Fibroblast of lung (primary cell): ENCODE measurements at regions not wholly inside any gene's neighbourhood (a gene's known extent, or its start where the extent isn't known, plus 50 kb on each side); places are given as distances from the start of the nearest gene placed in this dataset.

Experiments
- DNase-seq, 2 donors: peaks; one replicate each; pipeline versions ENCODE4 v3.0.0 to v3.0.0-alpha.2; 2010; ENCODE audit warnings: low read depth in 2 of 2
- H2AFZ ChIP-seq: 2 replicates; pipeline ENCODE4 v1.5.1; 2012; ENCODE audit warnings: low read length, control low read depth, inconsistent platforms
- H3K27ac ChIP-seq: 2 replicates; pipeline ENCODE4 v1.5.1; 2011; ENCODE audit warnings: low read length, control low read depth; ENCODE audit not compliant: insufficient read depth
- H3K27me3 ChIP-seq: 2 replicates; pipeline ENCODE4 v1.5.1; 2011; ENCODE audit warnings: mild to moderate bottlenecking, low read length; ENCODE audit not compliant: control insufficient read depth, insufficient read depth
- H3K36me3 ChIP-seq: 2 replicates; pipeline ENCODE4 v1.5.1; 2011; ENCODE audit warnings: low read length; ENCODE audit not compliant: control insufficient read depth, insufficient read depth
- H3K4me1 ChIP-seq: 2 replicates; pipeline ENCODE4 v1.5.1; 2011; ENCODE audit warnings: low read length; ENCODE audit not compliant: control insufficient read depth, insufficient read depth; ENCODE audit errors: extremely low read depth
- H3K4me2 ChIP-seq: 2 replicates; pipeline ENCODE4 v1.5.1; 2011; ENCODE audit warnings: low read length, control low read depth; ENCODE audit not compliant: insufficient read depth; ENCODE audit errors: extremely low read depth
- H3K4me3 ChIP-seq, 4 experiments: fragments of 200-600 bp in 1 of 4; sonication (generic) in 1 of 4; replicated peaks in 1 of 4; 2 replicates each; pipeline ENCODE4 v1.5.1; 2011 to 2016; ENCODE audit warnings: low read length in 4 of 4, low read depth in 3 of 4, mild to moderate bottlenecking in 3 of 4, control low read depth in 2 of 4, inconsistent platforms in 1 of 4, mixed read lengths in 1 of 4; ENCODE audit not compliant: insufficient read depth in 1 of 4; ENCODE audit errors: control extremely low read depth in 1 of 4
- H3K79me2 ChIP-seq: 2 replicates; pipeline ENCODE4 v1.5.1; 2012; ENCODE audit warnings: mild to moderate bottlenecking, low read length, inconsistent platforms; ENCODE audit not compliant: control insufficient read depth, insufficient read depth
- H3K9ac ChIP-seq: 2 replicates; pipeline ENCODE4 v1.5.1; 2011; ENCODE audit warnings: mild to moderate bottlenecking, low read length, control low read depth; ENCODE audit not compliant: insufficient read depth
- H3K9me3 ChIP-seq: 2 replicates; pipeline ENCODE4 v1.5.1; 2012; ENCODE audit warnings: low read depth, low read length; ENCODE audit not compliant: control insufficient read depth, insufficient read depth
- H4K20me1 ChIP-seq: 2 replicates; pipeline ENCODE4 v1.5.1; 2011; ENCODE audit warnings: low read length; ENCODE audit not compliant: control insufficient read depth, insufficient read depth; ENCODE audit errors: extremely low read depth
- CTCF ChIP-seq, 2 donors: IDR thresholded peaks in 1 of 2; conservative IDR thresholded peaks in 1 of 2; 1 replicate in 1 of 2; 2 replicates in 1 of 2; pipeline ENCODE4 v1.5.1; 2011 to 2012; ENCODE audit warnings: low read length in 2 of 2, control low read depth in 1 of 2, inconsistent platforms in 1 of 2, low read depth in 1 of 2, mild to moderate bottlenecking in 1 of 2
- EZH2 ChIP-seq: IDR thresholded peaks from 2 replicates; pipeline ENCODE4 v1.5.1; 2012; ENCODE audit warnings: low read length, control low read depth, mild to moderate bottlenecking; ENCODE audit errors: missing control alignments

- Histone ChIP-seq H3K4me1 (peaks cover 5% of the 10 kb centered on the region), H3K27me3 (no peaks in the 10 kb centered on the region), H3K36me3 (no peaks in the 10 kb centered on the region), H3K9me3 (no peaks in the 10 kb centered on the region), H3K4me3 (no peak overlapping the region), H4K20me1 (no peaks in the 10 kb centered on the region), H3K4me2 (no peak overlapping the region), H2AFZ (no peak overlapping the region), H3K9ac (no peak overlapping the region), H3K79me2 (no peaks in the 10 kb centered on the region), H3K27ac (no peak overlapping the region)
- TF ChIP-seq CTCF (conservative IDR thresholded peaks at IDR 0.05 in 1 of 2, IDR thresholded peaks at IDR 0.05 in 1 of 2; ENCODE audit: low read depth in 1 of 2, low read length in 2 of 2), result no peak
- no peak for TF ChIP-seq EZH2
- DNase-seq, result no peak
Measured at GRCh38 chr1:243964915-243965314, 86.2 kb upstream of the ZBTB18 start.

- Histone ChIP-seq H3K4me1 (peaks cover 3% of the 10 kb centered on the region), H3K36me3 (no peaks in the 10 kb centered on the region), H2AFZ (no peak overlapping the region), H3K27me3 (no peaks in the 10 kb centered on the region), H3K4me2 (no peak overlapping the region), H3K9ac (no peak overlapping the region), H3K9me3 (no peaks in the 10 kb centered on the region), H3K79me2 (no peaks in the 10 kb centered on the region), H3K27ac (no peak overlapping the region), H4K20me1 (no peaks in the 10 kb centered on the region), H3K4me3 (no peak overlapping the region)
- no peak for DNase-seq
- TF ChIP-seq EZH2 (no peak), CTCF (conservative IDR thresholded peaks at IDR 0.05 in 1 of 2, IDR thresholded peaks at IDR 0.05 in 1 of 2; ENCODE audit: low read depth in 1 of 2, low read length in 2 of 2) (no peak)
Measured at GRCh38 chr1:243963571-243963970, 87.5 kb upstream of the ZBTB18 start.

GRCh38 chr1:243962541-243962940, 88.5 kb upstream of the ZBTB18 start:
- H2AFZ ChIP-seq, result no peak overlapping the region
- no peaks in the 10 kb centered on the region for H3K4me1 ChIP-seq
- H3K4me3 ChIP-seq, result no peak overlapping the region
- no peak overlapping the region for H3K9ac ChIP-seq
- TF ChIP-seq EZH2, result no peak
- TF ChIP-seq CTCF (conservative IDR thresholded peaks at IDR 0.05 in 1 of 2, IDR thresholded peaks at IDR 0.05 in 1 of 2; ENCODE audit: low read depth in 1 of 2, low read length in 2 of 2), result no peak
- no peak overlapping the region for H3K4me2 ChIP-seq
- DNase-seq, result no peak
- no peaks in the 10 kb centered on the region for H4K20me1 ChIP-seq
- no peaks in the 10 kb centered on the region for H3K9me3 ChIP-seq
- no peaks in the 10 kb centered on the region for H3K27me3 ChIP-seq
- H3K27ac ChIP-seq, result no peak overlapping the region
- H3K79me2 ChIP-seq, result no peaks in the 10 kb centered on the region
- H3K36me3 ChIP-seq, result no peaks in the 10 kb centered on the region
